ENCODE measurements at regions not wholly inside any gene's neighbourhood (a gene's known extent, or its start where the extent isn't known, plus 50 kb on each side); places are given as distances from the start of the nearest gene placed in this dataset.

DNA sequence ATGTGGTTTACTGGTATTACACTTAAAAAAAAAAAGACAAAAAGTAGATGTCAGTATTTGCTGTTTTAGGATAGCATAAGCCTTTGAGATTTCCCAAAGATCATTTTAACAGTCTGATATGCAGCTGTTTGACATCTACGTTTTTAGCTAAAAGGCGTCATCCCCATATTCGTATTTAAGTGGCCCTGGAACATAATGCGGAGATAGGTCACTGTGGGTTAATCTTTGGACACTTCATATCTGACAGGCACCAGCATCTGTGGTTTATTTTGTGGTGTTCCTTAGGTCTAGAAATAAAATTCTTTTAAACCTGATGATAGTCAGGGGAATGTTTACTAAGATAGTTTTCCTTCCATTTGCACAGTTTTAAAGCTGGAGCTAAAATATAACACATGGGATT lies 313.7 kb downstream of the SOX4 start:
- TF ChIP-seq, protein P1, sequence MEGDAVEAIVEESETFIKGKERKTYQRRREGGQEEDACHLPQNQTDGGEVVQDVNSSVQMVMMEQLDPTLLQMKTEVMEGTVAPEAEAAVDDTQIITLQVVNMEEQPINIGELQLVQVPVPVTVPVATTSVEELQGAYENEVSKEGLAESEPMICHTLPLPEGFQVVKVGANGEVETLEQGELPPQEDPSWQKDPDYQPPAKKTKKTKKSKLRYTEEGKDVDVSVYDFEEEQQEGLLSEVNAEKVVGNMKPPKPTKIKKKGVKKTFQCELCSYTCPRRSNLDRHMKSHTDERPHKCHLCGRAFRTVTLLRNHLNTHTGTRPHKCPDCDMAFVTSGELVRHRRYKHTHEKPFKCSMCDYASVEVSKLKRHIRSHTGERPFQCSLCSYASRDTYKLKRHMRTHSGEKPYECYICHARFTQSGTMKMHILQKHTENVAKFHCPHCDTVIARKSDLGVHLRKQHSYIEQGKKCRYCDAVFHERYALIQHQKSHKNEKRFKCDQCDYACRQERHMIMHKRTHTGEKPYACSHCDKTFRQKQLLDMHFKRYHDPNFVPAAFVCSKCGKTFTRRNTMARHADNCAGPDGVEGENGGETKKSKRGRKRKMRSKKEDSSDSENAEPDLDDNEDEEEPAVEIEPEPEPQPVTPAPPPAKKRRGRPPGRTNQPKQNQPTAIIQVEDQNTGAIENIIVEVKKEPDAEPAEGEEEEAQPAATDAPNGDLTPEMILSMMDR (IDR thresholded peaks at IDR 0.05), result no peak
- TF ChIP-seq POLR2A (IDR thresholded peaks at IDR 0.05), result no peak
